ENCODE measurements at regions not wholly inside any gene's neighbourhood (a gene's known extent, or its start where the extent isn't known, plus 50 kb on each side); places are given as distances from the start of the nearest gene placed in this dataset.
"Not testable (repeated sequence)": the region's sequence is repeated elsewhere in the genome, so short reads cannot be mapped to it uniquely, and the experiment has no call there.

GRCh38 chr13:83731113-83731512, 151.2 kb downstream of the SLITRK1 start:
- no peak for DNase-seq (ENCODE audit: low read depth in 2 of 2)

- no peak for DNase-seq (ENCODE audit: low read depth in 2 of 2)
Measured at GRCh38 chr13:83730674-83731073, 151.6 kb downstream of the SLITRK1 start.

GRCh38 chr13:83722443-83722842, 159.8 kb downstream of the SLITRK1 start:
- no peak for DNase-seq (ENCODE audit: low read depth in 2 of 2)

- DNase-seq (ENCODE audit: low read depth in 2 of 2), result no peak
Measured at GRCh38 chr13:83716121-83716520, 166.2 kb downstream of the SLITRK1 start.

- no peak for DNase-seq (ENCODE audit: low read depth in 2 of 2)
Measured at GRCh38 chr13:83714236-83714635, 168.0 kb downstream of the SLITRK1 start.

GRCh38 chr13:83710133-83710515, 172.2 kb downstream of the SLITRK1 start:
- DNase-seq (ENCODE audit: low read depth in 2 of 2), result no peak

GRCh38 chr13:83709426-83710132, 172.7 kb downstream of the SLITRK1 start:
- DNase-seq (ENCODE audit: low read depth in 2 of 2), result no peak

- DNase-seq (ENCODE audit: low read depth in 2 of 2), result no peak
Measured at GRCh38 chr13:83702021-83702420, 180.3 kb downstream of the SLITRK1 start.

- DNase-seq (ENCODE audit: low read depth in 2 of 2), result no peak
Measured at GRCh38 chr13:83692800-83693199, 189.5 kb downstream of the SLITRK1 start.

GRCh38 chr13:83691966-83692365, 190.3 kb downstream of the SLITRK1 start:
- no peak for DNase-seq (ENCODE audit: low read depth in 2 of 2)

GRCh38 chr13:83681547-83681946, 200.7 kb downstream of the SLITRK1 start:
- DNase-seq (ENCODE audit: low read depth in 2 of 2), result no peak

- DNase-seq (ENCODE audit: low read depth in 2 of 2), result no peak
Measured at GRCh38 chr13:83677985-83678384, 204.3 kb downstream of the SLITRK1 start.

- no peak for DNase-seq (ENCODE audit: low read depth in 2 of 2)
Measured at GRCh38 chr13:83672612-83673011, 209.7 kb downstream of the SLITRK1 start.

- no peak for DNase-seq (ENCODE audit: low read depth in 2 of 2)
Measured at GRCh38 chr13:83667606-83668005, 214.7 kb downstream of the SLITRK1 start.

GRCh38 chr13:83666141-83666540, 216.1 kb downstream of the SLITRK1 start:
- no peak for DNase-seq (ENCODE audit: low read depth in 2 of 2)

GRCh38 chr13:83657281-83657680, 225.0 kb downstream of the SLITRK1 start:
- no peak for DNase-seq (ENCODE audit: low read depth in 2 of 2)

GRCh38 chr13:83642617-83643016, 239.7 kb downstream of the SLITRK1 start:
- not testable (repeated sequence) for DNase-seq (ENCODE audit: low read depth in 2 of 2)

GRCh38 chr13:83634601-83635000, 247.7 kb downstream of the SLITRK1 start:
- DNase-seq (ENCODE audit: low read depth in 2 of 2), result no peak

GRCh38 chr13:83633746-83634145, 248.5 kb downstream of the SLITRK1 start:
- no peak for DNase-seq (ENCODE audit: low read depth in 2 of 2)

GRCh38 chr13:83622422-83622784, 259.9 kb downstream of the SLITRK1 start:
- no peak for DNase-seq (ENCODE audit: low read depth in 2 of 2)

GRCh38 chr13:83621765-83622421, 260.4 kb downstream of the SLITRK1 start:
- DNase-seq (ENCODE audit: low read depth in 2 of 2), result no peak

- no peak for DNase-seq (ENCODE audit: low read depth in 2 of 2)
Measured at GRCh38 chr13:83620530-83621220, 261.6 kb downstream of the SLITRK1 start.

GRCh38 chr13:83618966-83619365, 263.3 kb downstream of the SLITRK1 start:
- DNase-seq (ENCODE audit: low read depth in 2 of 2), result no peak
